ENCODE measurements at regions not wholly inside any gene's neighbourhood (a gene's known extent, or its start where the extent isn't known, plus 50 kb on each side); places are given as distances from the start of the nearest gene placed in this dataset.

DNA sequence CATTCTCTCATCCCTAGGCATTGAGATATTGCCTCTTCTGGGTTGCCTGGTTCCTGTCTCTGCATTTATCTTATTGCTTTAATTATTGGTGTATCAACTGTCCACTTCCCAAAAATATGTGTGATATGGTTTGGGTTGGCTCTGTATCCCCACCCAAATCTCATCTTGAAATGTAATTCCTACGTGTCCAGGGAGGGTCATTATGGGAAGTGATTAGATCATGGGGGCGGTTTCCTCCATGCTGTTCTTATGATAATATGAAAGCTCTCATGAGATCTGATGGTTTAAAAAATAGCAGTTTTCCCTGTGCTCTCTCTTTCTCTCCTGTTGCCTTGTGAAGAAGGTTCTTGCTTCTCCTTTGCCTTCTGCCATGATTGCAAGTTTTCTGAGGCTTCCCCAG is 308.3 kb upstream of the HS3ST1 start:
- Histone ChIP-seq H3K79me2 (ENCODE audit: insufficient read depth, low read length) (no peaks in the 10 kb centered on the region), H2AFZ (ENCODE audit: low read length) (no peak overlapping the region), H3K4me1 (ENCODE audit: insufficient read depth, low read length) (no peaks in the 10 kb centered on the region), H4K20me1 (ENCODE audit: insufficient read depth, low read length) (no peaks in the 10 kb centered on the region), H3K4me2 (ENCODE audit: low read depth, low read length) (no peak overlapping the region), H3K4me3 (replicated peaks in 1 of 3; ENCODE audit: insufficient read depth in 1 of 3, low read depth in 2 of 3, low read length in 3 of 3) (no peak overlapping the region), H3K9ac (ENCODE audit: insufficient read depth, low read depth, low read length) (no peak overlapping the region), H3K36me3 (replicated peaks in 1 of 2; ENCODE audit: control insufficient read depth in 1 of 2, insufficient read depth in 2 of 2, low read length in 2 of 2) (no peaks in the 10 kb centered on the region), H3K27me3 (ENCODE audit: control insufficient read depth in 1 of 2, insufficient read depth in 2 of 2, low read length in 2 of 2) (no peaks in the 10 kb centered on the region), H3K27ac (ENCODE audit: extremely low read length, insufficient read depth, low read length) (no peak overlapping the region), H3K9me3 (ENCODE audit: low read length) (peaks cover 86% of the 10 kb centered on the region)
- CTCF ChIA-PET (ENCODE audit: low intra/inter-chr PET ratio, low total read pairs): no interaction called here
- 9% methylated on average over 2 of the region's 2 CpGs for WGBS (ENCODE audit: low lambda C conversion rate)
- intact Hi-C loops (cut with micrococcal nuclease; ENCODE audit: unreplicated experiment): no loop called here
- no peak for ATAC-seq
- in situ Hi-C loops (cut with HindIII; ENCODE audit: extremely low pct_ligation_motif_present, low pct_unique_long_range_greater_than_20kb): no loop called here
- FAIRE-seq: no peak
- no peak for DNase-seq (ENCODE audit: low spot score)
- no TSS peak for BruUV-seq (replicated peaks)
- POLR2A ChIA-PET: no interaction called here
- TF ChIP-seq THYN1 (CRISPR knock-in tag; IDR thresholded peaks at IDR 0.05; ENCODE audit: borderline replicate concordance, low read depth): no peak
- no peak for TF ChIP-seq ZNF296 (CRISPR knock-in tag; conservative IDR thresholded peaks at IDR 0.05)
- TF ChIP-seq ZNF75D (CRISPR knock-in tag; IDR thresholded peaks at IDR 0.05; ENCODE audit: borderline replicate concordance): no peak
- TF ChIP-seq ZNF383 (CRISPR knock-in tag; IDR thresholded peaks at IDR 0.05; ENCODE audit: borderline replicate concordance): no peak
- no peak for TF ChIP-seq SATB2 (CRISPR knock-in tag; IDR thresholded peaks at IDR 0.05)
- TF ChIP-seq NFIC (IDR thresholded peaks at IDR 0.05; ENCODE audit: low read length): no peak

- H3K27me3 ChIP-seq (ENCODE audit: control insufficient read depth in 1 of 2, insufficient read depth in 2 of 2, low read length in 2 of 2): no peaks in the 10 kb centered on the region
- in situ Hi-C loops (cut with HindIII; ENCODE audit: extremely low pct_ligation_motif_present, low pct_unique_long_range_greater_than_20kb) (no loop called here), intact Hi-C loops (cut with micrococcal nuclease; ENCODE audit: unreplicated experiment) (no loop called here)
- DNase-seq (ENCODE audit: low spot score) (no peak), ATAC-seq (no peak), FAIRE-seq (no peak)
- no peaks in the 10 kb centered on the region for H3K4me1 ChIP-seq (ENCODE audit: insufficient read depth, low read length)
- POLR2A ChIA-PET: no interaction called here
- H2AFZ ChIP-seq (ENCODE audit: low read length): no peak overlapping the region
- no peak overlapping the region for H3K9ac ChIP-seq (ENCODE audit: insufficient read depth, low read depth, low read length)
- no TSS peak for BruUV-seq (replicated peaks)
- H3K9me3 ChIP-seq (ENCODE audit: low read length): peaks cover 80% of the 10 kb centered on the region
- no peak overlapping the region for H3K4me3 ChIP-seq (replicated peaks in 1 of 3; ENCODE audit: insufficient read depth in 1 of 3, low read depth in 2 of 3, low read length in 3 of 3)
- CTCF ChIA-PET (ENCODE audit: low intra/inter-chr PET ratio, low total read pairs): no interaction called here
- no peak overlapping the region for H3K27ac ChIP-seq (ENCODE audit: extremely low read length, insufficient read depth, low read length)
- H4K20me1 ChIP-seq (ENCODE audit: insufficient read depth, low read length): no peaks in the 10 kb centered on the region
- H3K4me2 ChIP-seq (ENCODE audit: low read depth, low read length): no peak overlapping the region
- H3K79me2 ChIP-seq (ENCODE audit: insufficient read depth, low read length): no peaks in the 10 kb centered on the region
- no peaks in the 10 kb centered on the region for H3K36me3 ChIP-seq (replicated peaks in 1 of 2; ENCODE audit: control insufficient read depth in 1 of 2, insufficient read depth in 2 of 2, low read length in 2 of 2)
- TF ChIP-seq ZNF569 (CRISPR knock-in tag; IDR thresholded peaks at IDR 0.05; ENCODE audit: borderline replicate concordance) (no peak), SKIL (CRISPR knock-in tag; IDR thresholded peaks at IDR 0.05; ENCODE audit: borderline replicate concordance) (no peak), KAT7 (CRISPR knock-in tag; IDR thresholded peaks at IDR 0.05; ENCODE audit: borderline replicate concordance) (no peak), NFE2 (CRISPR knock-in tag; IDR thresholded peaks at IDR 0.05) (no peak)
- TF ChIP-seq, protein P1, sequence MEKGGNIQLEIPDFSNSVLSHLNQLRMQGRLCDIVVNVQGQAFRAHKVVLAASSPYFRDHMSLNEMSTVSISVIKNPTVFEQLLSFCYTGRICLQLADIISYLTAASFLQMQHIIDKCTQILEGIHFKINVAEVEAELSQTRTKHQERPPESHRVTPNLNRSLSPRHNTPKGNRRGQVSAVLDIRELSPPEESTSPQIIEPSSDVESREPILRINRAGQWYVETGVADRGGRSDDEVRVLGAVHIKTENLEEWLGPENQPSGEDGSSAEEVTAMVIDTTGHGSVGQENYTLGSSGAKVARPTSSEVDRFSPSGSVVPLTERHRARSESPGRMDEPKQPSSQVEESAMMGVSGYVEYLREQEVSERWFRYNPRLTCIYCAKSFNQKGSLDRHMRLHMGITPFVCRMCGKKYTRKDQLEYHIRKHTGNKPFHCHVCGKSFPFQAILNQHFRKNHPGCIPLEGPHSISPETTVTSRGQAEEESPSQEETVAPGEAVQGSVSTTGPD (CRISPR knock-in tag; IDR thresholded peaks at IDR 0.05): no peak
- TF ChIP-seq, protein P2, sequence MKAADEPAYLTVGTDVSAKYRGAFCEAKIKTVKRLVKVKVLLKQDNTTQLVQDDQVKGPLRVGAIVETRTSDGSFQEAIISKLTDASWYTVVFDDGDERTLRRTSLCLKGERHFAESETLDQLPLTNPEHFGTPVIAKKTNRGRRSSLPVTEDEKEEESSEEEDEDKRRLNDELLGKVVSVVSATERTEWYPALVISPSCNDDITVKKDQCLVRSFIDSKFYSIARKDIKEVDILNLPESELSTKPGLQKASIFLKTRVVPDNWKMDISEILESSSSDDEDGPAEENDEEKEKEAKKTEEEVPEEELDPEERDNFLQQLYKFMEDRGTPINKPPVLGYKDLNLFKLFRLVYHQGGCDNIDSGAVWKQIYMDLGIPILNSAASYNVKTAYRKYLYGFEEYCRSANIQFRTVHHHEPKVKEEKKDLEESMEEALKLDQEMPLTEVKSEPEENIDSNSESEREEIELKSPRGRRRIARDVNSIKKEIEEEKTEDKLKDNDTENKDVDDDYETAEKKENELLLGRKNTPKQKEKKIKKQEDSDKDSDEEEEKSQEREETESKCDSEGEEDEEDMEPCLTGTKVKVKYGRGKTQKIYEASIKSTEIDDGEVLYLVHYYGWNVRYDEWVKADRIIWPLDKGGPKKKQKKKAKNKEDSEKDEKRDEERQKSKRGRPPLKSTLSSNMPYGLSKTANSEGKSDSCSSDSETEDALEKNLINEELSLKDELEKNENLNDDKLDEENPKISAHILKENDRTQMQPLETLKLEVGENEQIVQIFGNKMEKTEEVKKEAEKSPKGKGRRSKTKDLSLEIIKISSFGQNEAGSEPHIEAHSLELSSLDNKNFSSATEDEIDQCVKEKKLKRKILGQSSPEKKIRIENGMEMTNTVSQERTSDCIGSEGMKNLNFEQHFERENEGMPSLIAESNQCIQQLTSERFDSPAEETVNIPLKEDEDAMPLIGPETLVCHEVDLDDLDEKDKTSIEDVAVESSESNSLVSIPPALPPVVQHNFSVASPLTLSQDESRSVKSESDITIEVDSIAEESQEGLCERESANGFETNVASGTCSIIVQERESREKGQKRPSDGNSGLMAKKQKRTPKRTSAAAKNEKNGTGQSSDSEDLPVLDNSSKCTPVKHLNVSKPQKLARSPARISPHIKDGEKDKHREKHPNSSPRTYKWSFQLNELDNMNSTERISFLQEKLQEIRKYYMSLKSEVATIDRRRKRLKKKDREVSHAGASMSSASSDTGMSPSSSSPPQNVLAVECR (CRISPR knock-in tag; IDR thresholded peaks at IDR 0.05; ENCODE audit: borderline replicate concordance): no peak
These were observed 307.0 kb upstream of the HS3ST1 start for GRCh38 chr4:11735651-11736050.

Data from HepG2 (cell line).